NB4 (cell line): ENCODE measurements at regions not wholly inside any gene's neighbourhood (a gene's known extent, or its start where the extent isn't known, plus 50 kb on each side); places are given as distances from the start of the nearest gene placed in this dataset.

Experiments
- CTCF ChIP-seq: IDR thresholded peaks from one replicate; pipeline ENCODE4 v1.5.1; 2012; ENCODE audit warnings: low read depth, low read length
- POLR2A ChIP-seq: IDR thresholded peaks from 2 replicates; pipeline ENCODE4 v1.6.1; 2011; ENCODE audit warnings: mild to moderate bottlenecking; ENCODE audit not compliant: insufficient read length; ENCODE audit errors: extremely low read depth

- no peak for TF ChIP-seq CTCF
- no peak for TF ChIP-seq POLR2A
These were observed 58.4 kb upstream of the CDH5 start for GRCh38 chr16:66308096-66308495.
